HepG2 (cell line): ENCODE measurements at regions not wholly inside any gene's neighbourhood (a gene's known extent, or its start where the extent isn't known, plus 50 kb on each side); places are given as distances from the start of the nearest gene placed in this dataset.

Experiments
- CSRNP1 ChIP-seq: sonication (generic); formaldehyde crosslinking; IDR thresholded peaks from 2 replicates; pipeline ENCODE4 v1.8.1; 2023; ENCODE audit warnings: mild to moderate bottlenecking, missing genetic modification reagents
- LCORL ChIP-seq, 2 experiments: fragments of 450-650 bp in 1 of 2; sonication (generic) in 1 of 2; formaldehyde crosslinking in 1 of 2; IDR thresholded peaks; 2 replicates each; pipeline versions ENCODE4 v1.5.0 to v1.6.1; 2017 to 2020; ENCODE audit warnings: antibody characterized with exemption in 1 of 2, missing genetic modification reagents in 1 of 2
- NAIF1 ChIP-seq: sonication (generic); formaldehyde crosslinking; IDR thresholded peaks from 2 replicates; pipeline ENCODE4 v1.5.0; 2020; ENCODE audit warnings: mild to moderate bottlenecking, missing genetic modification reagents, borderline replicate concordance
- NR2F1 ChIP-seq, 2 experiments: fragments of 450-650 bp in 1 of 2; formaldehyde crosslinking in 1 of 2; IDR thresholded peaks; 2 replicates each; pipeline versions ENCODE4 v1.5.0 to v1.6.1; 2016 to 2020; ENCODE audit warnings: mild to moderate bottlenecking in 1 of 2, missing compliant biosample characterization in 1 of 2, missing genetic modification reagents in 1 of 2, moderate library complexity in 1 of 2
- RAD21 ChIP-seq: fragments of 450-650 bp; formaldehyde crosslinking; IDR thresholded peaks from 2 replicates; pipeline ENCODE4 v1.5.0; 2020; ENCODE audit warnings: mild to moderate bottlenecking
- RORA ChIP-seq: sonication (generic); formaldehyde crosslinking; IDR thresholded peaks from 2 replicates; pipeline ENCODE4 v1.5.0; 2020; ENCODE audit warnings: mild to moderate bottlenecking, missing genetic modification reagents, moderate library complexity
- SKIL ChIP-seq: sonication (generic); formaldehyde crosslinking; IDR thresholded peaks from 2 replicates; pipeline ENCODE4 v1.8.0; 2022; ENCODE audit warnings: missing genetic modification reagents, mild to moderate bottlenecking, moderate library complexity, borderline replicate concordance
- SP4 ChIP-seq: sonication (generic); formaldehyde crosslinking; IDR thresholded peaks from 2 replicates; pipeline ENCODE4 v1.8.1; 2023; ENCODE audit warnings: mild to moderate bottlenecking, missing genetic modification reagents
- ZBTB39 ChIP-seq: sonication (generic); formaldehyde crosslinking; IDR thresholded peaks from 2 replicates; pipeline ENCODE4 v1.5.0; 2020; ENCODE audit warnings: missing genetic modification reagents
- ZNF142 ChIP-seq: sonication (generic); formaldehyde crosslinking; IDR thresholded peaks from 2 replicates; pipeline ENCODE4 v1.4.0; 2020; ENCODE audit warnings: missing genetic modification reagents
- ZNF33A ChIP-seq: sonication (generic); formaldehyde crosslinking; IDR thresholded peaks from 2 replicates; pipeline ENCODE4 v1.5.1; 2020; ENCODE audit warnings: missing genetic modification reagents, mild to moderate bottlenecking, moderate library complexity, borderline replicate concordance
- ZNF432 ChIP-seq: sonication (generic); formaldehyde crosslinking; IDR thresholded peaks from 2 replicates; pipeline ENCODE4 v1.5.0; 2020; ENCODE audit warnings: missing genetic modification reagents, mild to moderate bottlenecking, borderline replicate concordance
- ZNF501 ChIP-seq: sonication (generic); formaldehyde crosslinking; IDR thresholded peaks from 2 replicates; pipeline ENCODE4 v1.5.1; 2020; ENCODE audit warnings: mild to moderate bottlenecking, moderate library complexity, missing genetic modification reagents
- ZNF564 ChIP-seq: sonication (generic); formaldehyde crosslinking; IDR thresholded peaks from 2 replicates; pipeline ENCODE4 v1.8.1; 2023; ENCODE audit warnings: mild to moderate bottlenecking, missing genetic modification reagents
- ZNF75D ChIP-seq: sonication (generic); formaldehyde crosslinking; IDR thresholded peaks from 2 replicates; pipeline ENCODE4 v1.8.1; 2023; ENCODE audit warnings: missing genetic modification reagents, mild to moderate bottlenecking, borderline replicate concordance
- TF ChIP-seq, protein P1 (sequence below): sonication (generic); formaldehyde crosslinking; IDR thresholded peaks from 2 replicates; pipeline ENCODE4 v1.5.0; 2020; ENCODE audit warnings: mild to moderate bottlenecking, missing genetic modification reagents

GRCh38 chr17:72420775-72421127, 299.9 kb downstream of the SOX9 start (continued):
- TF ChIP-seq SP4 = no peak
- peak; percentile 75; the same call in 1 of the 2 replicates for TF ChIP-seq CSRNP1 (CRISPR knock-in tag)
- no peak for TF ChIP-seq ZNF75D (CRISPR knock-in tag)
- no peak for TF ChIP-seq SKIL (CRISPR knock-in tag)
- TF ChIP-seq ZBTB39 (CRISPR knock-in tag) = no peak
- no peak for TF ChIP-seq LCORL (IDR thresholded peaks at IDR 0.05)
- TF ChIP-seq LCORL (CRISPR knock-in tag; IDR thresholded peaks at IDR 0.05) = no peak
- no peak for TF ChIP-seq ZNF142 (CRISPR knock-in tag)
- no peak for TF ChIP-seq ZNF33A (CRISPR knock-in tag)
- no peak for TF ChIP-seq ZNF432 (CRISPR knock-in tag)
- no peak for TF ChIP-seq ZNF564
- no peak for TF ChIP-seq RAD21 (CRISPR knock-in tag)
- TF ChIP-seq, protein P1, sequence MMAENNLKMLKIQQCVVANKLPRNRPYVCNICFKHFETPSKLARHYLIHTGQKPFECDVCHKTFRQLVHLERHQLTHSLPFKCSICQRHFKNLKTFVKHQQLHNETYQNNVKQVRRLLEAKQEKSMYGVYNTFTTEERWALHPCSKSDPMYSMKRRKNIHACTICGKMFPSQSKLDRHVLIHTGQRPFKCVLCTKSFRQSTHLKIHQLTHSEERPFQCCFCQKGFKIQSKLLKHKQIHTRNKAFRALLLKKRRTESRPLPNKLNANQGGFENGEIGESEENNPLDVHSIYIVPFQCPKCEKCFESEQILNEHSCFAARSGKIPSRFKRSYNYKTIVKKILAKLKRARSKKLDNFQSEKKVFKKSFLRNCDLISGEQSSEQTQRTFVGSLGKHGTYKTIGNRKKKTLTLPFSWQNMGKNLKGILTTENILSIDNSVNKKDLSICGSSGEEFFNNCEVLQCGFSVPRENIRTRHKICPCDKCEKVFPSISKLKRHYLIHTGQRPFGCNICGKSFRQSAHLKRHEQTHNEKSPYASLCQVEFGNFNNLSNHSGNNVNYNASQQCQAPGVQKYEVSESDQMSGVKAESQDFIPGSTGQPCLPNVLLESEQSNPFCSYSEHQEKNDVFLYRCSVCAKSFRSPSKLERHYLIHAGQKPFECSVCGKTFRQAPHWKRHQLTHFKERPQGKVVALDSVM = no peak
- TF ChIP-seq NAIF1 (CRISPR knock-in tag) = no peak
- TF ChIP-seq NR2F1 (CRISPR knock-in tag; IDR thresholded peaks at IDR 0.05) = no peak
- no peak for TF ChIP-seq ZNF501 (CRISPR knock-in tag)
- no peak for TF ChIP-seq RORA (CRISPR knock-in tag)
